SJCRH30 (cell line): ENCODE measurements at regions not wholly inside any gene's neighbourhood (a gene's known extent, or its start where the extent isn't known, plus 50 kb on each side); places are given as distances from the start of the nearest gene placed in this dataset.

Source experiments
- DNase-seq, 2 experiments: peaks; one replicate each; pipeline ENCODE4 v3.0.0-alpha.2; 2015 to 2020
- H3K27ac ChIP-seq: fragments of 250-450 bp; sonication (Bioruptor Pico); 2 replicates; pipeline ENCODE4 v1.5.1; 2020; ENCODE audit warnings: mild to moderate bottlenecking, moderate library complexity
- H3K27me3 ChIP-seq: fragments of 250-450 bp; sonication (Bioruptor Pico); 2 replicates; pipeline ENCODE4 v1.5.1; 2020; ENCODE audit warnings: mild to moderate bottlenecking, moderate library complexity
- H3K36me3 ChIP-seq: fragments of 250-450 bp; sonication (Bioruptor Pico); 2 replicates; pipeline ENCODE4 v1.5.1; 2020; ENCODE audit warnings: mild to moderate bottlenecking, moderate library complexity
- H3K4me1 ChIP-seq: fragments of 250-450 bp; sonication (Bioruptor Pico); 2 replicates; pipeline ENCODE4 v1.5.1; 2020; ENCODE audit warnings: mild to moderate bottlenecking, moderate library complexity
- H3K4me3 ChIP-seq: fragments of 250-450 bp; sonication (Bioruptor Pico); 2 replicates; pipeline ENCODE4 v1.5.1; 2020; ENCODE audit warnings: mild to moderate bottlenecking, moderate library complexity
- H3K9me3 ChIP-seq: fragments of 250-450 bp; sonication (Bioruptor Pico); replicated peaks from 2 replicates; pipeline ENCODE4 v1.5.1; 2020; ENCODE audit warnings: mild to moderate bottlenecking, moderate library complexity

DNA sequence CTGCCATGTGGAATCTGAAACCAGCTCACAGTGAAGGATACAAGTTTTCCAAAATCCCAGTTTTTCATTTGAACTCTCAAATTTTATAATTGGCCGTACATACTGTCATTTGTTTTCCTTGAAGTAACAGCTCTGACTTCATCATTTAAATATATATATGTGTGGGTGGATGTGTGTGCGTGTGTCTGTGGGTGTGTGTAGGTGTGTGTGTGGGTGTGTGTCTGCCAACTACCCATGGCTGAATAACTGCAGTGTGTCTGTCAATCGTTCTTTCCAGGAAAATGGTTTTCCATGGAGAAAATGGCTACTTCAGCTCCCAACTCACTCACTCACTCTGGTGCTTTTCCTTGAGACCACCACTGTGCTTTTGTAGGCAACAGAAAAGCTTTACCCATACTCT is 169.0 kb downstream of the PLPP3 start:
- Histone ChIP-seq H3K4me1 (no peaks in the 10 kb centered on the region), H3K27me3 (peaks cover 3% of the 10 kb centered on the region; the same call in 1 of the 2 replicates), H3K27ac (no peak overlapping the region), H3K36me3 (no peaks in the 10 kb centered on the region), H3K9me3 (no peaks in the 10 kb centered on the region), H3K4me3 (no peak overlapping the region)
- no peak for DNase-seq

DNA sequence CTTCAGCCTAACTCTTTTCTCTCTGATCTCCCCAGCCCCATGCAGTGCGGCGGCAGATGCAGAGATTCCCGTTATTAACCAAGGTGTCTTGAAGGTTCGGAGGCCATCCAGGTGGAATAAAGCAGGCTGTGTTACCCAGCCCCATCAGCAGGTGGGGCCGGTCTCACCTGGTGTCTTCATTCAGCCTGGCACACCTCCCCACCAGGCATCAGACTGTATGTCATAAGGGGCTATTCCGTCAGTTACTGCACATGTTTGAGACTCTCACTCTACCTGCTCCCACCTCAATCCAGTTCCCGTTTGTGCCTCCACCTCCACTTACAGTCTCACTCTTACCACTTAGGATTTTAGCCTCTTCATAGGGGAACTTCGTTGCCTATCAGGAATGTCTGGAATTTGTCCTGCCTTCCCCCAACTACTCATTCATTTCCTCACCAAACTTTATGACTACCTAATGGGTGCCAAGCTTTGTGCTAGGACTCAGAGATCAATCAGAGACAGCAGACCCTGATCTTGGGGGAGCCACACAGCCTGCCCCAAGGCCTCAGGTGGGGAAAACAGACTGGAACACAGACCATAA is 170.2 kb downstream of the PLPP3 start:
- H3K4me1 ChIP-seq, result no peaks in the 10 kb centered on the region
- no peak for DNase-seq
- no peak overlapping the region for H3K27ac ChIP-seq
- H3K9me3 ChIP-seq, result no peaks in the 10 kb centered on the region
- no peak overlapping the region for H3K4me3 ChIP-seq
- H3K27me3 ChIP-seq, result peaks cover 7% of the 10 kb centered on the region
- H3K36me3 ChIP-seq, result no peaks in the 10 kb centered on the region

DNA sequence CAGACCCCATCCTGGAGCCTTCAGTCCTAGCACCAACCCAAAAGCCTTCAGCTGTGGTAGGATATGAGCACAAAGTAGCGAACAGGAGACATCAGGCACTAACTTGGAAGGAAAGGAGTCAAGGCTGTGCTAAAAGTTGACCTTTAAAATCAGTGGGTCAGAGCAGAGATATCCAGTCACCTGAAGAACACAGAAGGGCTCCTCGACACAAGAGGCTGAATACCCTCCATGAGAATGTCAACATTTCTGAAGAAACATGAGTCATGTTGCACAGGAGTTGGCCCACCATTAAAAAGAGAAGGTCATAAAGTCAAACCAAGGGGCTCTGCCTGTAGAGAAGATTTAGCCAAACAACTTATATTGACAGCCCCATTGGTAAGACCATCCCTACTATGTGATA is 172.5 kb downstream of the PLPP3 start:
- Histone ChIP-seq H3K9me3 (no peaks in the 10 kb centered on the region), H3K27me3 (peaks cover 7% of the 10 kb centered on the region), H3K27ac (no peak overlapping the region), H3K4me1 (no peaks in the 10 kb centered on the region), H3K36me3 (no peaks in the 10 kb centered on the region), H3K4me3 (no peak overlapping the region)
- no peak for DNase-seq

DNA sequence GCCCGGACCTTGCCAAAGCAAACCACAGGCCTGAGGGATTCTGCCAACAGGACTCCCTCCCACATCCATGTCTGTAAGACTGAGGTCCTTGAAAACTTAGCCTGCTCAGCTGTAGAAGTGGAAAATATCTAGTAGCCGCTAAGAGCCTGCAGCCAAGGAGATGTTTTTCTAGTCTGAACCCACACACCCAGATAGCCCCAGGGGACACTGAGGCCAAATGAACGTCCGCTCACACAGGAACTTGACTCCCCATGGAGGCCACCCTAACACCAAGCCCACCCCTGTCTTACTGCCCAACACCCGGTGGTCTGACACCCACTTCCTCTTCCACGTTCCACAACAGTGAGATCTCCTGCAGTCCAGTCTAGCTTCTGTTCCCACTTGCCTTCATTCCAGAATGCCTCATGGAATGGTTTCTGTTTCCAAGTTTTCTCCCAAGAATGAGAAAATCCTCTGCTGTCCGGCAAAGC is 174.8 kb downstream of the PLPP3 start:
- H3K27ac ChIP-seq, result no peak overlapping the region
- H3K4me1 ChIP-seq, result no peaks in the 10 kb centered on the region
- no peak for DNase-seq
- H3K4me3 ChIP-seq, result no peak overlapping the region
- H3K36me3 ChIP-seq, result no peaks in the 10 kb centered on the region
- H3K27me3 ChIP-seq, result peaks cover 4% of the 10 kb centered on the region
- H3K9me3 ChIP-seq, result no peaks in the 10 kb centered on the region

DNA sequence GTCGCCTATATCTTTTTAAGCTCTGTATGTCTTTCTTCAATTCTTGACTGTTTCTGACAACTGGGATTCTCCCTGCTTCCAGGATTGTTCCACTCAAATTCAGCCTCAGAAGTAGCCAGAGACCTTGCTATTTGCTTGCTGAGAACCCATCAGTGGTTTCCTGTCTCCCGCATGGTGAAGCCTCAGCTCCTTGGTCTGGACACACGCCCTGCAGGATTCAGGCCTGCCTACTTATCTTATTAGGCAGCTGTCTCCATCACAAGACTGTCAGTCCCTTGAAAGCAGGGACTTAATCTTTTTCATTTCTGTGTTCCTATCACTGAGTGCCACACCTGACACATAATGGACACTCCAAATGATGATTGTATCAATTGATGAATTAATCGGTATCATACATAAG is 175.3 kb downstream of the PLPP3 start:
- Histone ChIP-seq H3K36me3 (no peaks in the 10 kb centered on the region), H3K4me3 (no peak overlapping the region), H3K4me1 (no peaks in the 10 kb centered on the region), H3K9me3 (no peaks in the 10 kb centered on the region), H3K27me3 (peaks cover 4% of the 10 kb centered on the region), H3K27ac (no peak overlapping the region)
- no peak for DNase-seq

DNA sequence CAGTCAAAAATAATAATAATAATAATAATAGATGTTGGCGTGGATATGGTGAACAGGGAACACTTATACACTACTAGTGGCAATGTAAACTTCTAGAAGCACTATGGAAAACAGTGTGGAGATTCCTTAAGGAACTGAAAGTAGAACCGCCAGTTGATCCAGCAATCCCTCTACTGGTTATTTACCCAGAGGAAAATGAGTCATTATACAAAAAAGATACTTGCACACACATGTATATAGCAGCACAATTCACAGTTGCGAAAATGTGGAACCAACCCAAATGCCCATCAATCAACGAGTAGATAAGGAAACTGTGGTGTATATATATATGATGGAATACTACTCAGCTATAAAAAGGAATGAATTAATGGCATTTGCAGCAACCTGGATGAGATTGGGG is 176.0 kb downstream of the PLPP3 start:
- no peak overlapping the region for H3K27ac ChIP-seq
- no peaks in the 10 kb centered on the region for H3K36me3 ChIP-seq
- no peak for DNase-seq
- no peak overlapping the region for H3K4me3 ChIP-seq
- no peaks in the 10 kb centered on the region for H3K4me1 ChIP-seq
- H3K27me3 ChIP-seq, result peaks cover 4% of the 10 kb centered on the region
- no peaks in the 10 kb centered on the region for H3K9me3 ChIP-seq

DNA sequence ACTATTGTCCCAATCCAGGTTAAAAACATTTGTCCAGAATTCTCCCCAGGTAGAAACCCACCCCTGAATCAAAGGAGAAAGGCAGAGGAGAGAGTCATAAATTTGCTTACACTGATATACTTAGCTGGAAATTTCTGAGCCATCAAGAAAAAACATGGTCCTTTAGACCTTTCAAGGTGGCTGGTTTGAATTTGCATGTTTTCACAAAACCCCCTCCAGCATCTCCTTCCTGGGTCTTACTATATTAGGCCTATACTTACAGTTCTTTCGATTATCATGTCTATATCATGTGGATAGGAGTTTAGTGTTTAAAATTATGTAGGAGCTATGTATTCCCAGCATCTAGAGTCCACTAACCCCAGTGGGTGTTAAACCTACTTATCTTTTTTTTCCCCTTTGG is 178.2 kb downstream of the PLPP3 start:
- Histone ChIP-seq H3K27me3 (peaks cover 4% of the 10 kb centered on the region), H3K27ac (no peak overlapping the region), H3K4me1 (no peaks in the 10 kb centered on the region), H3K4me3 (no peak overlapping the region), H3K36me3 (no peaks in the 10 kb centered on the region), H3K9me3 (no peaks in the 10 kb centered on the region)
- no peak for DNase-seq

DNA sequence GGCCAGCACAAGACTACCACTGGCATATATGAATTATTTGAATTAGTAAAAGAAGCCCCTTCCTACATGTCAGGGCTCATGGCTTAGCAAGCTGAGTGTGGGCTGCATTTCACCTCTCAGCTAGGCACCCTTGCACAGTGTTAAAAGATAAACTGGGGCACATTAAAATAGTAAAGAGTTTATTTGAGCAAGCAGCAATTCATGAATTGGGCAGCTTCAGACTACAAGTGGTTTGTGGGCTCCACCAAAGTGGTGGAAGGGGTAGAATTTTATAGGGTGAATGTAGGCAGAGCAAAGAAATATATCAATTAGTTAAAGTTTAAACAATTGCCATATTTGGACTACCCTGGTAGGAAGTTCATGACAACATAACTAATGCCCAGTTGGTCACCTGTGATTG is 178.8 kb downstream of the PLPP3 start:
- H3K36me3 ChIP-seq, result no peaks in the 10 kb centered on the region
- H3K4me3 ChIP-seq, result no peak overlapping the region
- no peaks in the 10 kb centered on the region for H3K9me3 ChIP-seq
- no peaks in the 10 kb centered on the region for H3K4me1 ChIP-seq
- H3K27ac ChIP-seq, result no peak overlapping the region
- peaks cover 4% of the 10 kb centered on the region; the same call in 1 of the 2 replicates for H3K27me3 ChIP-seq
- DNase-seq, result no peak

DNA sequence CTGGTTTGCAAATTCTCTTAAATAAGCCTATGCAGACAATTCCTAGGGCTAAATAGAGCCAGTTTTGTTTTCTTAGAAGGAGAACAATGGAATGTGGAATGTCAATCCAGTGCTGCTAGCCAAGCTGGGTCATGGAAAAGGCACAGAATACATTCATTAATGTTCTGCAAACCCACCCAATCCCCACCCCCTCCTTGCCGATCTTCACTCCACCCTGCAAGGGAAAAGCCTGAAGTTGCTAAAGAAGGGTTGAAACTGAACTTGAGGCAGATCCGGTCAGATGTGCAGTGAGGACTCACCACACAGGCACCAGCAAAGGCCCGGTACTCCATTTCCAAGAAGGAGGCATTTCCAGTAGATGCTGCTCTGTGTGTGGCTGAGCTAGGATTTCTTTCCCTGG is 179.6 kb downstream of the PLPP3 start:
- Histone ChIP-seq H3K9me3 (no peaks in the 10 kb centered on the region), H3K4me1 (no peaks in the 10 kb centered on the region), H3K27ac (no peak overlapping the region), H3K27me3 (no peaks in the 10 kb centered on the region), H3K36me3 (no peaks in the 10 kb centered on the region), H3K4me3 (no peak overlapping the region)
- DNase-seq, result no peak

DNA sequence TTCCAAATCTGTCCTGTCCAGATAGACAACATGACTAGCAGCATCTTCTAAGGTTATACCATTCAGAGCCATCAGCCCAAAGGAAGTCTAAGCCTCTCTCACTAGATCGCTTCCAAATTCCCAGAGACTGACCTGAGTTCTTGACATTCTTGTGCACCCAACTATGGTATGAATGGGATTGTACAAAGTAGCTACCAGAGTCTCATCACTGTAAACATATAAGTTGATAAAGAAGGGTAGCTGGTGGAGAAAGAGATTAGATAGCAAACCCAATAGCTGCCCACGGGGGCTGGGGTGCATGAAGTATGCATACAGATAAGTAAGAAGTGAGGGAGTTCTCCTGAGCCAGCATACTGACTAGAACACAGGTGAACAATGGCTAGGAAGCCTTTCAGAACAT is 180.0 kb downstream of the PLPP3 start:
- no peaks in the 10 kb centered on the region for H3K27me3 ChIP-seq
- H3K36me3 ChIP-seq, result no peaks in the 10 kb centered on the region
- no peak for DNase-seq
- H3K27ac ChIP-seq, result no peak overlapping the region
- H3K4me1 ChIP-seq, result no peaks in the 10 kb centered on the region
- H3K9me3 ChIP-seq, result no peaks in the 10 kb centered on the region
- H3K4me3 ChIP-seq, result no peak overlapping the region

DNA sequence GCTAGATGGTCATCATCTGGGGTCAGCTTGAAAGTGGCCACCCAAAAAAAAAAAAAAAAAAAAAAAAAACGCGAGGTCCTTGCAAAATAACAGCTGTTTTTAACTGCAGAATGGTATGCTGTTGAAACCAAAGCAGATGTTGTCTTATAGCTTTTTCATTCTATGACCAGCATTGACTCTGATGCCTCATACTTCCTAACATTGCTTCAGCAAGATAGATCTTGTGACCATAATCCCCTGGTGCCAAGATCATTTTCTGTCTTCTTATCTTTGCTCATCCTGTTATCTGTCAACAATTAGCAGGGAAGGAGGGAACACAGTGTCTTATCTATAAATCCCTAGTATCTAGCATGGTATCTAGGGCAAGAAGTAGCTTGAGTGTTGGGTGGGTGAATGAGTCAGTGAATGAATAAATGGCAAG is 181.5 kb downstream of the PLPP3 start:
- Histone ChIP-seq H3K9me3 (no peaks in the 10 kb centered on the region), H3K36me3 (no peaks in the 10 kb centered on the region), H3K4me1 (no peaks in the 10 kb centered on the region), H3K4me3 (no peak overlapping the region), H3K27me3 (no peaks in the 10 kb centered on the region), H3K27ac (no peak overlapping the region)
- no peak for DNase-seq

DNA sequence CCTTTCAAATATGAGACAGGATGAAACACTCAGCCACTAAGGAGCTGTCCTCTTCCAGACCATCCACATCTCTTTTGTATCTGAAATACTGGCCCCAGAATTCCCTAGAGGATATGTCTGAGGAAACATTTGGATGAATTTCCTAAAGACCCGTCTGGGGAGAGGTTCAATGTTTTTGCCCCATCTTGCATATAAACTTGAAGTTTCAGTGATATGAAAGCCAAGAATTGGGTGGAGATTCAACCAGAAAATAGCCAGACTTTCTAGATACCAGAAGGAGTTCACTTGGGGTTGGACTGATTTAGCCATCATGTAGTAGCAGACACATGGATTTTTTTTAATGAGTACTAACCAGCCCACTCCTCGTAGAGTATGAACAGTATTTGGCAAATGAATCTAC is 182.0 kb downstream of the PLPP3 start:
- Histone ChIP-seq H3K27ac (no peak overlapping the region), H3K27me3 (no peaks in the 10 kb centered on the region), H3K36me3 (no peaks in the 10 kb centered on the region), H3K4me1 (no peaks in the 10 kb centered on the region), H3K9me3 (no peaks in the 10 kb centered on the region), H3K4me3 (no peak overlapping the region)
- DNase-seq, result no peak

DNA sequence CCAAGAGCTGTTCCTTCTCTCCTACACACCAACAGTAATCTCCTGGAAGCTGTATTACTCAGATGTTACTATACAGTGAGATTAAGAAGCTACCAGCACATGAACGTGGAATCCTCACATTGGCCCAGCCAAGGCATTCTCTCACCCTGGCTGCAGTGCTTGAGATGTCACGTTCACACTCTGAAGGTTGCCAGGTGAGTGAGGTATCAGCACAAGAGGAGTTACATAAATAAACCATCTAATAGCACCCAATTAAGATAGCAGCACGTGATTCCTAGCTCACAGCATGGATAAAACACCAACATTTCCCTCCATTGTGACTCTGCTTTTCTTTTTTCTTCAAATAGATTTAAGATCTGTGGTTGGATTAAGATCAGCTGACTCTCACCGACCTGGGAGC is 182.8 kb downstream of the PLPP3 start:
- Histone ChIP-seq H3K4me3 (no peak overlapping the region), H3K27me3 (no peaks in the 10 kb centered on the region), H3K4me1 (no peaks in the 10 kb centered on the region), H3K9me3 (no peaks in the 10 kb centered on the region), H3K36me3 (no peaks in the 10 kb centered on the region), H3K27ac (no peak overlapping the region)
- no peak for DNase-seq

DNA sequence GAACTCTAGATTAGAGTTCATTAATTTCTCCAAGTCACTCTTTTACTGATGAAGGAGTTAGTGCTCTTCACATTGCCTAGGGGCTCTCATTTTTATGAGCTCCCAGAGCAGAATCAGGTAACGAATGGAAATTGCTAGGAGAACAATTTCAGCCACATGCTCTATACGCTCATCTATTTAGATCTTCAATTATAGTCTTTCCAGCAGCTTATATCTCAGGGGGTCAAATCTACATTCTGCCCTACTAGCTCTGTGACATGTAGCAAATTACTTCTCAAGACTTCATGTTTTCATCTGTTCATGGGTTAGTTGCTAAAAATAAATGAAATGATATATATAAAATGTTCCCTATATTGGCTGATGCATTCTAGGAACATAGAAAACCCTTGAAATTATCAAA is 183.6 kb downstream of the PLPP3 start:
- Histone ChIP-seq H3K36me3 (no peaks in the 10 kb centered on the region), H3K4me1 (no peaks in the 10 kb centered on the region), H3K9me3 (no peaks in the 10 kb centered on the region), H3K27ac (no peak overlapping the region), H3K27me3 (no peaks in the 10 kb centered on the region), H3K4me3 (no peak overlapping the region)
- no peak for DNase-seq

DNA sequence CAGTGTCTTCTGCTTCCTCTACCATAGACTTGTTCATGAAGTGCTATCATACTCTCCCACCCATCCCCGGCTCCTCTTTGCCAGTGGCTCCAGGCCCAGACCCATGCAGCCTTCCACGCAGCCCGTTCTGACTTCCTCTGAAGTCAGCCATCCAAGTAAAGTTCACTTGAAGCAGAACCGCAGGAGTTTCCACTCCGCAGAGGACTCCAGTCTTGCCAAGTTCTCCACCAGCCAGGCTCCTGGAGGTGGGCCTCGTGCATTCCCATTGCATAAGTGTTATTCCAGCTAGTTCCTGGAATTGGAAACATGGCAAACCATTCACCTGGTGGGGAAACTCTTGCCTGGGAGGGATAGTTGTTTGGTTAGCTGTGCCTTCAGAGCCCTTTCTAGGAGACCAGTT is 185.1 kb downstream of the PLPP3 start:
- no peaks in the 10 kb centered on the region for H3K4me1 ChIP-seq
- H3K9me3 ChIP-seq, result no peaks in the 10 kb centered on the region
- no peak for DNase-seq
- H3K36me3 ChIP-seq, result no peaks in the 10 kb centered on the region
- no peak overlapping the region for H3K27ac ChIP-seq
- no peaks in the 10 kb centered on the region for H3K27me3 ChIP-seq
- no peak overlapping the region for H3K4me3 ChIP-seq

DNA sequence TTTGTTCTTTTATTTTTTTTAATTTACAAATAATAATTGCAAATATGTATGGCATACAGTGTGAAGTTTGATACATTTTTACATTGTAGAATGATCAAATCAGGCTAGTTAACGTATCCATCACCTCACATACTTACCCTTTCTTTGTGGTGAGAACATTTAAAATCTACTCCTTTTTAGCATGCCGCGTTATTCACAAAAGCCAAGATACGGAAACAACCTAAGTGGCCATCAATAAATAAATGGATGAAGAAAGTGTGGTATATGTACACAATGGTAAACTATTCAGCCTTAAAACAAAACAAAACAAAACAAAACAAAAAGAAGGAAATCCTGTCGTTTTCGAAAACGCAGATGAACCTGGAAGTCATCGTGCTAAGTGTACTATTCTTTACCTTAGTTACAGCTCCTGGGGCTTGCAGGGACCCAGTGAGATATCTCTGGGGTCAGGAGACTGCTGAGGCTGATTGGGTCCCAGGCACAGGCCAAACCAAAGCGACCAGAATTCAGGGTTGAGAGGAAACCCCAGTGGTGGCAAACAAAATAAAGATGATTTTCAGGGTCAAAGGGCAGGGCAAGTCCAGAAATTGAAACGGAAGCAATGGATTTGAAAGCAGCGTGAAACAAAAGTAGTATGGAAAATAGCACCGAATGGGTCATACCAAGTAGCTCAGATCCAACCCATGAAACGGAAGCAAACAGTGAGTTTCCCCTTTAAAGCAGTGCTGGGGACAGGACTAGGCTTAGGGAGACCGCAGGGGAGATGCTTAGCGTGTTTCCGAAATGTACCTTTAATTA is 188.2 kb downstream of the PLPP3 start:
- Histone ChIP-seq H3K4me1 (no peaks in the 10 kb centered on the region), H3K4me3 (no peak overlapping the region), H3K36me3 (no peaks in the 10 kb centered on the region), H3K9me3 (no peaks in the 10 kb centered on the region), H3K27ac (no peak overlapping the region), H3K27me3 (no peaks in the 10 kb centered on the region)
- DNase-seq, result no peak
